ENCODE measurements at regions not wholly inside any gene's neighbourhood (a gene's known extent, or its start where the extent isn't known, plus 50 kb on each side); places are given as distances from the start of the nearest gene placed in this dataset.
"Not testable (repeated sequence)": the region's sequence is repeated elsewhere in the genome, so short reads cannot be mapped to it uniquely, and the experiment has no call there.

GRCh38 chr5:9737265-9737664, 107.1 kb upstream of the TAS2R1 start:
- no peak for DNase-seq (ENCODE audit: low read depth)
- H3K4me3 ChIP-seq (ENCODE audit: low read depth, low read length) = no peak overlapping the region
- TF ChIP-seq POLR2A (IDR thresholded peaks at IDR 0.05; ENCODE audit: extremely low read depth, insufficient read length) (no peak), CTCF (IDR thresholded peaks at IDR 0.05; ENCODE audit: low read depth, low read length) (no peak), MYC (IDR thresholded peaks at IDR 0.05; ENCODE audit: low read depth, low read length) (no peak)
- TF ChIP-seq, protein P1, sequence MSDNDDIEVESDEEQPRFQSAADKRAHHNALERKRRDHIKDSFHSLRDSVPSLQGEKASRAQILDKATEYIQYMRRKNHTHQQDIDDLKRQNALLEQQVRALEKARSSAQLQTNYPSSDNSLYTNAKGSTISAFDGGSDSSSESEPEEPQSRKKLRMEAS (IDR thresholded peaks at IDR 0.05; ENCODE audit: low read depth, low read length) = no peak

GRCh38 chr5:9733486-9733885, 103.3 kb upstream of the TAS2R1 start:
- H3K4me3 ChIP-seq (ENCODE audit: low read depth, low read length) = no peak overlapping the region
- TF ChIP-seq, protein P1 (IDR thresholded peaks at IDR 0.05; ENCODE audit: low read depth, low read length) = no peak
- no peak for TF ChIP-seq CTCF (IDR thresholded peaks at IDR 0.05; ENCODE audit: low read depth, low read length)
- no peak for TF ChIP-seq MYC (IDR thresholded peaks at IDR 0.05; ENCODE audit: low read depth, low read length)
- TF ChIP-seq POLR2A (IDR thresholded peaks at IDR 0.05; ENCODE audit: extremely low read depth, insufficient read length) = no peak
- no peak for DNase-seq (ENCODE audit: low read depth)

DNA sequence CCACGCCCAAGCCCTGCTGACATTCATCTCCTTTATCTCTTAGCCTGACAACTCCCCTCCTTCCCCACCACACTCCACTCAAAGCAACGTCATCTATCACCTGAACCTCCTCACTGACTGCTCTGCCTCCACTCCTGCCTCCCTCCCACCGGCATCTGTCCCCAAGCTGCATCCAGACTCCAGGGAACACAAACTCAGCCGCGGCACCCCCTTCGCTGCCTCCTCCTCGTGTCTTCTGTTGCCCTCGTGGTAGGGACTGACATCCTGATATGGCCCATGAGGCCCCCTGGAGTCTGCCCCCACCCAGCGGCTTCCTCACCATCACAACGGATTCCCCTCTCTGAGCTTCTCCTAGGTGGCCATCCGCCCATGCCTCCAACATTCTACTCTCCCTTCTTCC, 101.0 kb upstream of the TAS2R1 start:
- no peak overlapping the region for H3K4me3 ChIP-seq (ENCODE audit: low read depth, low read length)

GRCh38 chr5:9728261-9728660, 98.1 kb upstream of the TAS2R1 start:
- TF ChIP-seq CTCF (IDR thresholded peaks at IDR 0.05; ENCODE audit: low read depth, low read length) = no peak
- no peak for TF ChIP-seq MYC (IDR thresholded peaks at IDR 0.05; ENCODE audit: low read depth, low read length)
- no peak overlapping the region for H3K4me3 ChIP-seq (ENCODE audit: low read depth, low read length)
- no peak for DNase-seq (ENCODE audit: low read depth)

More for the DNA sequence above, 101.0 kb upstream of the TAS2R1 start:
- no peak for DNase-seq (ENCODE audit: low read depth)
- TF ChIP-seq POLR2A (IDR thresholded peaks at IDR 0.05; ENCODE audit: extremely low read depth, insufficient read length) (no peak), CTCF (IDR thresholded peaks at IDR 0.05; ENCODE audit: low read depth, low read length) (no peak)
- TF ChIP-seq, protein P1 (IDR thresholded peaks at IDR 0.05; ENCODE audit: low read depth, low read length) = no peak

DNA sequence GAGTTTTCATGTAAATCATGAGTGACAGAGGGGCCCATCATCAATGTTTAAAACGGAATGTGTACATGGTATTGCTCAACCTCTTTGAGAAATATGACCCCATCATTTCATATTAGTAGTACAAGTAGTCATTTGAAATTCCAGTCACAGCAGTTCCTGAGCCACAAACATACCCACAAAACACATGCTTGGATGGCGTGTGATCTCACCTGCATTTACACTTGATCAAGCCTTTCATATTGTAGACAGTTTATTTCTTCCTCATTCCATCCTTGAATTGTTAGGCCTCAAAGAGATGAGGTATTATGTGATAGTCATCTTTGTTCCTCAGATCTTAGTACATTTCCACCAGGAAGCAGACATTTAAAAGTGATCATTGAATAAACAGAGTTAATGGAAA, 96.8 kb upstream of the TAS2R1 start:
- DNase-seq (ENCODE audit: low read depth) = no peak
- TF ChIP-seq MYC (IDR thresholded peaks at IDR 0.05; ENCODE audit: low read depth, low read length) (no peak), POLR2A (IDR thresholded peaks at IDR 0.05; ENCODE audit: extremely low read depth, insufficient read length) (no peak), CTCF (IDR thresholded peaks at IDR 0.05; ENCODE audit: low read depth, low read length) (no peak)
- TF ChIP-seq, protein P1 (IDR thresholded peaks at IDR 0.05; ENCODE audit: low read depth, low read length) = no peak

GRCh38 chr5:9725265-9725664, 95.1 kb upstream of the TAS2R1 start:
- not testable (repeated sequence) for H3K4me3 ChIP-seq (ENCODE audit: low read depth, low read length); DNase-seq (ENCODE audit: low read depth)

More for the DNA sequence above, 96.8 kb upstream of the TAS2R1 start:
- H3K4me3 ChIP-seq (ENCODE audit: low read depth, low read length) = no peak overlapping the region

Measured in NB4 (cell line).